ENCODE measurements at regions not wholly inside any gene's neighbourhood (a gene's known extent, or its start where the extent isn't known, plus 50 kb on each side); places are given as distances from the start of the nearest gene placed in this dataset.
"Not testable (repeated sequence)": the region's sequence is repeated elsewhere in the genome, so short reads cannot be mapped to it uniquely, and the experiment has no call there.

GRCh38 chr22:19643448-19644313, 70.6 kb upstream of the SEPTIN5 start:
- no peak for DNase-seq

GRCh38 chr22:19644314-19645223, 69.7 kb upstream of the SEPTIN5 start:
- no peak for DNase-seq

- no peak for DNase-seq
Measured at GRCh38 chr22:19645391-19645790, 68.9 kb upstream of the SEPTIN5 start.

- DNase-seq, result no peak
Measured at GRCh38 chr22:19645905-19646304, 68.4 kb upstream of the SEPTIN5 start.

- no peak for DNase-seq
Measured at GRCh38 chr22:19646383-19646782, 67.9 kb upstream of the SEPTIN5 start.

- DNase-seq, result no peak
Measured at GRCh38 chr22:19648419-19648929, 65.8 kb upstream of the SEPTIN5 start.

GRCh38 chr22:19652316-19652715, 62.0 kb upstream of the SEPTIN5 start:
- no peak for DNase-seq

- no peak for DNase-seq
Measured at GRCh38 chr22:19654338-19654987, 59.8 kb upstream of the SEPTIN5 start.

GRCh38 chr22:19655399-19655798, 58.9 kb upstream of the SEPTIN5 start:
- no peak for DNase-seq

- DNase-seq, result no peak
Measured at GRCh38 chr22:19656541-19657251, 57.6 kb upstream of the SEPTIN5 start.

- no peak for DNase-seq
Measured at GRCh38 chr22:19657252-19658056, 56.8 kb upstream of the SEPTIN5 start.

- DNase-seq, result no peak
Measured at GRCh38 chr22:19658057-19658966, 56.0 kb upstream of the SEPTIN5 start.

GRCh38 chr22:19658967-19659804, 55.1 kb upstream of the SEPTIN5 start:
- DNase-seq, result no peak

GRCh38 chr22:19659805-19660345, 54.4 kb upstream of the SEPTIN5 start:
- DNase-seq, result no peak

- DNase-seq, result not testable (repeated sequence)
Measured at GRCh38 chr22:19660583-19660982, 53.7 kb upstream of the SEPTIN5 start.

- DNase-seq, result no peak
Measured at GRCh38 chr22:19661156-19661555, 53.1 kb upstream of the SEPTIN5 start.

GRCh38 chr22:19662049-19662684, 52.1 kb upstream of the SEPTIN5 start:
- DNase-seq, result not testable (repeated sequence)

GRCh38 chr22:19663286-19663815, 51.0 kb upstream of the SEPTIN5 start:
- peak; percentile 33 for DNase-seq

Data from NCI-H146 (cell line).